Neural crest cell (in vitro differentiated cells): ENCODE measurements at regions not wholly inside any gene's neighbourhood (a gene's known extent, or its start where the extent isn't known, plus 50 kb on each side); places are given as distances from the start of the nearest gene placed in this dataset.

Experiments used
- DNase-seq: peaks from one replicate; pipeline ENCODE4 v3.0.0; 2021; ENCODE audit warnings: low read depth, mixed read lengths, low spot score
- H3K27ac Mint-ChIP-seq: one replicate; pipeline ENCODE4 v1.8.0; 2021; ENCODE audit warnings: mild to moderate bottlenecking, mixed read lengths; ENCODE audit not compliant: unreplicated experiment
- H3K27me3 Mint-ChIP-seq: 2 replicates; pipeline ENCODE4 v1.8.0; 2021; ENCODE audit warnings: low read depth, mild to moderate bottlenecking, mixed read lengths
- H3K36me3 Mint-ChIP-seq: 2 replicates; pipeline ENCODE4 v1.8.0; 2021; ENCODE audit warnings: low read depth, mild to moderate bottlenecking, mixed read lengths
- H3K4me1 Mint-ChIP-seq: 2 replicates; pipeline ENCODE4 v1.8.0; 2021; ENCODE audit warnings: mixed read lengths
- H3K4me3 Mint-ChIP-seq: one replicate; pipeline ENCODE4 v1.8.0; 2021; ENCODE audit warnings: mild to moderate bottlenecking, mixed read lengths
- H3K9me3 Mint-ChIP-seq: 2 replicates; pipeline ENCODE4 v1.8.0; 2021; ENCODE audit warnings: mixed read lengths
- TF ChIP-seq, protein P1 (sequence below): fragments of 200-600 bp; sonication (generic); conservative IDR thresholded peaks from 2 replicates; pipeline ENCODE4 v1.5.0; 2021; ENCODE audit warnings: antibody characterized with exemption, mild to moderate bottlenecking

- Mint-ChIP-seq H3K4me3 (no peak overlapping the region), H3K4me1 (no peaks in the 10 kb centered on the region), H3K27ac (no peak overlapping the region), H3K27me3 (no peaks in the 10 kb centered on the region), H3K9me3 (no peaks in the 10 kb centered on the region), H3K36me3 (no peaks in the 10 kb centered on the region)
- DNase-seq, result no peak
- TF ChIP-seq, protein P1, sequence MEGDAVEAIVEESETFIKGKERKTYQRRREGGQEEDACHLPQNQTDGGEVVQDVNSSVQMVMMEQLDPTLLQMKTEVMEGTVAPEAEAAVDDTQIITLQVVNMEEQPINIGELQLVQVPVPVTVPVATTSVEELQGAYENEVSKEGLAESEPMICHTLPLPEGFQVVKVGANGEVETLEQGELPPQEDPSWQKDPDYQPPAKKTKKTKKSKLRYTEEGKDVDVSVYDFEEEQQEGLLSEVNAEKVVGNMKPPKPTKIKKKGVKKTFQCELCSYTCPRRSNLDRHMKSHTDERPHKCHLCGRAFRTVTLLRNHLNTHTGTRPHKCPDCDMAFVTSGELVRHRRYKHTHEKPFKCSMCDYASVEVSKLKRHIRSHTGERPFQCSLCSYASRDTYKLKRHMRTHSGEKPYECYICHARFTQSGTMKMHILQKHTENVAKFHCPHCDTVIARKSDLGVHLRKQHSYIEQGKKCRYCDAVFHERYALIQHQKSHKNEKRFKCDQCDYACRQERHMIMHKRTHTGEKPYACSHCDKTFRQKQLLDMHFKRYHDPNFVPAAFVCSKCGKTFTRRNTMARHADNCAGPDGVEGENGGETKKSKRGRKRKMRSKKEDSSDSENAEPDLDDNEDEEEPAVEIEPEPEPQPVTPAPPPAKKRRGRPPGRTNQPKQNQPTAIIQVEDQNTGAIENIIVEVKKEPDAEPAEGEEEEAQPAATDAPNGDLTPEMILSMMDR, result no peak
These were observed 335.3 kb downstream of the SOX9 start for GRCh38 chr17:72456075-72456474.

- Mint-ChIP-seq H3K4me3 (no peak overlapping the region), H3K27me3 (no peaks in the 10 kb centered on the region), H3K9me3 (no peaks in the 10 kb centered on the region), H3K36me3 (no peaks in the 10 kb centered on the region), H3K4me1 (no peaks in the 10 kb centered on the region), H3K27ac (no peak overlapping the region)
- TF ChIP-seq, protein P1, result no peak
- DNase-seq, result no peak
These were observed 336.9 kb downstream of the SOX9 start for GRCh38 chr17:72457712-72458111.

- TF ChIP-seq, protein P1, result no peak
- Mint-ChIP-seq H3K27ac (peak overlapping the region; percentile 19), H3K9me3 (no peaks in the 10 kb centered on the region), H3K4me1 (no peaks in the 10 kb centered on the region), H3K4me3 (no peak overlapping the region), H3K36me3 (no peaks in the 10 kb centered on the region), H3K27me3 (no peaks in the 10 kb centered on the region)
- no peak for DNase-seq
These were observed 337.5 kb downstream of the SOX9 start for GRCh38 chr17:72458301-72458700.

- Mint-ChIP-seq H3K4me1 (peaks cover 10% of the 10 kb centered on the region), H3K27ac (no peak overlapping the region), H3K27me3 (peaks cover 2% of the 10 kb centered on the region), H3K4me3 (no peak overlapping the region), H3K36me3 (no peaks in the 10 kb centered on the region), H3K9me3 (no peaks in the 10 kb centered on the region)
- DNase-seq, result no peak
- TF ChIP-seq, protein P1, result no peak
These were observed 339.9 kb downstream of the SOX9 start for GRCh38 chr17:72460711-72461110.

DNA sequence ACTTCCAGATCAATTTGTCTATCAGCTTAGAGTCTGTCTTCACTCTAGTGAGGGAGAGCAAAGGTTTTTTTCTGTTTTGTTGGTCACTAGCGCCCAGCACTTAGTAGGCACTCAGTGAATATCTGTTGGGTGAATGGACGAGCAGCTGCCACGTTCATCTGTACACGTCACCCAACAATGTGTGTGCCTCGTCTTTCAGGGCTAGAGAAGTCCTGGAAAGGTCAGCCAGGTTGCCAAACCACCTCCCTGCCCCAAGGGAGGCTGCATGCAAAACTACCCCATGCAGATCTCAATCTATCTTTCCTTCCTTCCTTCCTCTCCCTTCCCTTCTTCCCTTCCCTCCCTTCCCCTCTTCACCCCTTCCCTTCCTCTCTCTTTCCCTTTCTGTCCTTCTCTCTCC, 340.9 kb downstream of the SOX9 start:
- TF ChIP-seq, protein P1, result no peak
- peaks cover 3% of the 10 kb centered on the region for H3K27me3 Mint-ChIP-seq
- no peak overlapping the region for H3K27ac Mint-ChIP-seq
- DNase-seq, result no peak
- no peak overlapping the region for H3K4me3 Mint-ChIP-seq
- H3K36me3 Mint-ChIP-seq, result no peaks in the 10 kb centered on the region
- H3K9me3 Mint-ChIP-seq, result no peaks in the 10 kb centered on the region
- peaks cover 17% of the 10 kb centered on the region for H3K4me1 Mint-ChIP-seq

- Mint-ChIP-seq H3K9me3 (no peaks in the 10 kb centered on the region), H3K27me3 (peaks cover 3% of the 10 kb centered on the region), H3K27ac (no peak overlapping the region), H3K4me1 (peaks cover 17% of the 10 kb centered on the region), H3K36me3 (no peaks in the 10 kb centered on the region), H3K4me3 (no peak overlapping the region)
- no peak for DNase-seq
- TF ChIP-seq, protein P1, result no peak
These were observed 341.6 kb downstream of the SOX9 start for GRCh38 chr17:72462407-72462806.
